NCI-H2107 treated with DMSO at 0.1 percent for 48 hours (cell line): ENCODE measurements at regions not wholly inside any gene's neighbourhood (a gene's known extent, or its start where the extent isn't known, plus 50 kb on each side); places are given as distances from the start of the nearest gene placed in this dataset.
"Not testable (repeated sequence)": the region's sequence is repeated elsewhere in the genome, so short reads cannot be mapped to it uniquely, and the experiment has no call there.

ENCODE experiments used
- DNase-seq: peaks from one replicate; lab custom pipeline; 2025; ENCODE audit not compliant: unreplicated experiment; lab: John Stamatoyannopoulos, UW

GRCh38 chr3:193926071-193926470 is 209.9 kb upstream of the HES1 start:
- DNase-seq, result not testable (repeated sequence)

DNA sequence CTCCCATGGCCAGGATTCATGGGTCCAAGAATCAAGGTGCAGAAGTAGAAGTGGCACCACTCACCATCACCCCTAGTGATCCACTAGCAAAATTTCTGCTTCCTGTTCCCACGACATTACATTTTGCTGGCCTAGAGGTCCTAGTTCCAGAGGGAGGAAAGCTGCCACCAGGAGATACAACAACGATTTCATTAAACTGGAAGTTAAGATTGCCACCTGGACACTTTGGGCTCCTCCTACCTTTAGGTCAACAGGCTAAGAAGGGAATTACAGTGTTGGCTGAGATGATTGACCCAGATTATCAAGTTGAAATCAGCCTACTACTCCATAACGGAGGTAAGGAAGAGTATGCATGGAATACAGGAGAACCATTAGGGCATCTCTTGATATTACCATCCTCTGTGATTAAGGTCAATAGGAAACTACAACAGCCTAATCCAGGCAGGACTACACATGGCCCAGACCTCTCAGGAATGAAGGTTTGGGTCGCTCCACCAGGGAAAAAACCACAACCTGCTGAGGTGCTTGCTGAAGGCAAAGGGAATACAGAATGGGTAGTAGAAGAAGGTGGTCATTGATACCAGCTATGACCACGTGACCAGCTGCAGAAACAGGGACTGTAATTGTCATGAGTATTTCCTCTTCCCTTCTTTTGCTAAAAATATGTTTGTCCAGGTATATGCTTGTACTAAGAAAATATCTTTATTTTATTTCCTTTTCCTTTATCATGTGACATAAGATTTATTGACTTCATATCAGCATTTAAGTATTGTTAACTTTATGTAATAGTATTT is 208.3 kb upstream of the HES1 start:
- not testable (repeated sequence) for DNase-seq

DNA sequence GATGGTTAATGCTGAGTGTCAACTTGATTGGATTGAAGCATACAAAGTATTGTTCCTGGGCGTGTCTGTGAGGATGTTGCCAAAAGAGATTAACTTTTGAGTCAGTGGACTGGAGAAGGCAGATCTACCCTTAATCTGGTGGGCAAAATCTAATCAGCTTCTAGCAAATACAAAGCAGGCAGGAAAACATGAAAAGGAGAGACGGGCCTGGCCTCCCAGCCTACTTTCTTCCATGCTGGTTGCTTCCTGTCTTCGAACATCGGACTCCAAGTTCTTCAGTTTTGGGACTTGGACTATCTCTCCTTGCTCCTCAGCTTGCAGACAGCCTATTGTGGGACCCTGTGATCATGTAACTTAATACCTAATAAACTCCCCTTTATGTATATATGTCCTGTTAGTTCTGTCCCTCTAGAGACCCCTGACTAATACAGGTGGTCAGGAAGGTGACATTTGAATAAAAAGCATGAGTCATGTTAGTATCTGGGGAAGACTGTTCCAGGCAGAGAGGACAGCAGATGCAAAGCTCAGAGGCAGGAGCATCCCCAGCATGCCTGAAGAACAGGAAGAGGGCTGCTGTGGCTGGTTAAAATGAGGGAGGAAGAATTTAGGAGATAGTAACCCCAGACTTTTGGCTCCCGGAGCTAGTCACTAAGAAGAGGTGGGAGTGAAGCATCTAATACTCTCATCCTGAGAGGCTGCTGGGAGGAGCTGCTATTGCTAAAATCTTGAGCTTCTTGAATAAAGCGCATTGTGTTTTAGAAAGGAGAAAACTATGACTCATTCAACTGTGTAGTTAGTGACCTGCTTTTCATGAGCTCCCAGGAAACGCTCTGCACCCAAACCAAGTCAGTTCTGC is 207.4 kb upstream of the HES1 start:
- no peak for DNase-seq

- no peak for DNase-seq
Measured at GRCh38 chr3:193929373-193929772, 206.6 kb upstream of the HES1 start.

- no peak for DNase-seq
Measured at GRCh38 chr3:193929921-193930646, 205.9 kb upstream of the HES1 start.

DNA sequence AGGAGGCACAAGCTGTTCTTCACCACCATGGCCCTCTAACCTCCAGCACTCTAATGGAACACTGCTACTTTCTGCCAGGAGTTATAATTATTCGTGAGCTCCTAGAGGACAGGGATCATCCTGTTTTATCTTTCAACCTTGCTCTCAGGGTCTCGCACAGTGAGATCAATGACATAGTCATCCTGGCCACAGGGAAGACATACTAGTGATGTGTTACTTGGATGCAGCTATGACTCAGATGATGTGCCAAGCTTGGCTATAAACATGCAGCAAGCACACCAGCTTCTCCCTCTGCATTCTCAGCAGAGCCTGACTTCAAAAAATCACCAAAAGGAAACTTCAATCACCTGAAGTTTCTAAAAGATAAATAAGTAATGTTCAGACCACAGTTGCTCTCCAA is 203.8 kb upstream of the HES1 start:
- DNase-seq, result no peak

DNA sequence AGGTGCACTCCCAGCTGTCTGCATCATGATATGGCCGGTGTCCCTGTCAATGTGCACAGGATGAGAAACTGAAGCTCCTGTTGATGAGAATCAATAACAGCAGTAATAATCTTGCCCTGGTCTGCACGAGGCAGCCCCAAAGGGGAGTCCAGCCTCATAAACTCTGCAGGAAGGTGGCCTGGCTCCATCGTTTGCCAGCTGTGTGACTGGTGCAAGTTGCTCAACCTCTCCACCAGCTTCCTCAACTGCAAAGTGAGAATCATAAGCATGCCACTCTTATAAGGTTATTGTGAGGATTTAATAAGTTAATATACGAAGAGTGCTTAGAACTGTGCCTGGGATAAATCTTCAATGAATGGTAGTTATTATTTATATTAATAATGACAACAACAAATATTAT is 203.4 kb upstream of the HES1 start:
- DNase-seq, result no peak

DNA sequence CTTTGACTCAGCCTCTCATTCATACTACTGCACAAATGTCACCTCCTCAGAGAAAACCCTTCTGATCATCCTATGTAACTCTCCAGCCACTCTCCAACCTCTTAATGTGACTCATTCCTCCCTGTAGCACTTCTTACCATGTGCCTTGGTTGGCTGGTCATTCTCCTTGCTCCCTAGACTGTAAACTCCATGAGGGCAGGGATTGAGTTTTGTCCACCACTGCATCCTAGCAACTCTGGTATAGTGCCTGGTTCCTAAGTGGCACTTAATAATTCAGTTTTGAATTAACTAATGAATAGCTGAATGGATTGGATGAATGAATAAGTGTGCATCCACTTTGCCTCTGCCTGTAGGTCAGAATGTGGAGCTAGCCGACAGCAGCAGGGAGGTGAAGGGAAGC is 202.5 kb upstream of the HES1 start:
- no peak for DNase-seq

DNA sequence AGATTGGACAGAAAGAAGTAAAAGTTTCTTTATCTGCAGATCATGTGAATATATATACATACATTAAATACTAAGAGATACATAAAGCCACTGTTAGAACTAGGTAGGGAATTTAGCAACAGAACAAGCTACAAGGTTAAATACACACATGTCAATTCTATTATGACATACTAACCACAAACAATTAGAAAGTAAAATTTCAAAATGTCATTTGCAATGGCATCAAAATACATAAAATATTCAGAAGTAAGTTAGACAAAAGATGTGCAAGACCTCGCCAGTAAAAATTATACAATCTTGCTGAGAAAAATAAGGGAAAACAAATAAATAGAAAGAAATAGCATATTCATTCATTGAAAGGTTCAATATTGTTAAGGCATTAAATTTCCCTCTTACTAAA is 200.0 kb upstream of the HES1 start:
- DNase-seq, result no peak

DNA sequence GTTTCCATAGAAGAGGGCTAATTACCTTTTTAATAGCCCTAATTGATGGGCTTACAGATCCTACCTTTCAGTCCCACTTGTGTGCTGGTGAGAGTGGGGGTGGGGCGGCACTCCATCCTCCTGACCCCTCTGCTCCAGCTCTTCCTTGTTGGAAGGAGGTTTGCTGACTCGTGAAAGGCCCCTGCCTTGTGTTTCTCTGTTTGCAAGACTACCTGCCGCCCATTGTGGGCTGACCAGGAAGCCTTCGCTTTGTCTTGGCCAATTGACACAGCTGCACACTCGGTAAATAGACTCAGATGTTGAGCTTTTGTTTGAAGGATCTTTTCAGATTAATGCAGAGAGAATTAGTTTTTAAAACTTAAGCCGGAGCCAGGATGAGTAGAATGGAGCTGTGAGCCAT is 197.3 kb upstream of the HES1 start:
- no peak for DNase-seq

GRCh38 chr3:193939527-193939926 is 196.4 kb upstream of the HES1 start:
- DNase-seq, result no peak

DNA sequence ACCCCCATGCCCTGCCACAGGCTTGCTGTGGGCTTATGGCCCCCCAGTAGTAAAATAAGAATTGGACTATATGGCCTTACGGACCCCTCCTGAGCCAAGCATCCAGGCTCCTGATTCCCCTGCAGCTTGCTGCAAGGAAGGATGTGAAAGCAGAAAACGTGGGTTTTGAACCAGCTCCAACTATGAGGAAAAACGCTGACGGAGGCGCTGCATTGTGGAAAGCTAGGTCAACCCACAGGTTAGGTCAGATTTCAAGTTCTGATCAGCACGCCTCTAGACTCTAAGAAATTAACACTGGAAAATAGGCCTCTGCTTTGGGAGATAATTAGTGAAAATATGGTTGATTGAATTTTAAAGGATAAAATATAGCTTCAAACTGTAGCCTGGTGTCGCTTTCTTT is 195.4 kb upstream of the HES1 start:
- no peak for DNase-seq

- no peak for DNase-seq
Measured at GRCh38 chr3:193941486-193941885, 194.5 kb upstream of the HES1 start.

DNA sequence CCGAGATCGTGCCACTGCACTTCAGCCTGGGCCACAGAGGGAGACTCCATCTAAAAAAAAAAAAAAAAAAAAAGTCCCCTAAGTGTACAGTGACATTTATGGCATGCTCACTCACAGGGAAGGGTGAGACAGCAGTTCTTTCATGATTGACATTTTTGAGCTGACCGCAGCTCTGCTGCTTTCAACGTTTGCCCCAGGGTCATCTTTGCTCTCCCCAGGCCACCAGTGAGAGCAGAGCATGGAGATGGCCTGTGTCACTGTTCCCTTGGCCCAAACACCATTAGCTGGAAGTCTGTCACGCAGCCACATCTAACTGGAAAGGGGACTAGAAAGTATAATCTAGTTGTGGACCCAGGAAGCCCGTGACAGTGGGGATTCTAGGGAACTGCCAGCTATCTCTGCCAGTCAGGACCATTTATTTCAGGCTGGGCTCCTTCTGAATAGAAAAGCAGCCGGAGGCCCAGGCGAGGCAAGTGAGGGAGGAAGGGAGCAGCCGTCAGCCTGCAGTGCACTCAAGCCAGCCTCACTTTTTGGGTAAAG is 193.4 kb upstream of the HES1 start:
- DNase-seq, result no peak

DNA sequence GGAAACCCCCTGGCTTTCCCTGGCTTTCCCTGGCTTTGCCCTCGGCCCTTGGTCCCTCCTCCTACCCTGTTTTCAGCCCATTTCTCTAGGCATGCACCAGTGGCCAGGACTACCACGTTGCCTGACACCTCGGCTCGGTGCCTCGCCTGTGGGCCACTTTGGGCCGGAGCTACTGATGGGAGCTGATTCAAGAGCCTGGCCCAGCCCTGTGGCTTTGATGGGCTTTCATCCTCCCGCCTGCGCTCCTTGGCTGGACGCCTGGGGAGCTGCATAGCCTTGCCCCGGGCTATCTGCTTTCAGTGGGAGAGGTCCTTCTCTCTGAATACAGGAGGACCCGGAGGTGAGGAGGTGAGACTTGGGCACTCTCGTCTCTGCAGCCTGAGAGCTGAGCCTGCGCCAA is 192.7 kb upstream of the HES1 start:
- no peak for DNase-seq

GRCh38 chr3:193943851-193944517 is 192.0 kb upstream of the HES1 start:
- peak; percentile 49 for DNase-seq

- no peak for DNase-seq
Measured at GRCh38 chr3:193944518-193944884, 191.4 kb upstream of the HES1 start.

DNA sequence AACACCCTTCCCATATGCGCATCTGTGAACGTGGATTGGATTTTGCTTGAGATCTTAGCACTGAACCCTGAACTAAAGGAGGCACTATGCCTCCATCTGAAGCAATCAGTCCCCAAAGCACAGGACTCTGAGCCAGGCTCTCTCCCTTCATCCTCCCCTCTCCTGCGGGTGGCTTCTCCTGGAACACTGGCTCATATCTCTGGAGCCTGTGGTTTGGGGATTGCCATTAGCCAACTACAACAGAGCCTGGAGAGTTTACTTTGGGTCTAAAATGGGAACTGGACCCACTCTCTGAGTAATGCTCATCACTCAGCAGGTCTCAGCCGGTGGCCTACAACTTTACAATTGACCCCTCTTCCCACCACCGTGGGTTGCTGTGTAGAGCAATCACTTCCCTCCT is 190.8 kb upstream of the HES1 start:
- DNase-seq, result no peak

- DNase-seq, result peak; percentile 99
Measured at GRCh38 chr3:193946945-193947344, 189.0 kb upstream of the HES1 start.

GRCh38 chr3:193947596-193947995 is 188.4 kb upstream of the HES1 start:
- DNase-seq, result no peak

DNA sequence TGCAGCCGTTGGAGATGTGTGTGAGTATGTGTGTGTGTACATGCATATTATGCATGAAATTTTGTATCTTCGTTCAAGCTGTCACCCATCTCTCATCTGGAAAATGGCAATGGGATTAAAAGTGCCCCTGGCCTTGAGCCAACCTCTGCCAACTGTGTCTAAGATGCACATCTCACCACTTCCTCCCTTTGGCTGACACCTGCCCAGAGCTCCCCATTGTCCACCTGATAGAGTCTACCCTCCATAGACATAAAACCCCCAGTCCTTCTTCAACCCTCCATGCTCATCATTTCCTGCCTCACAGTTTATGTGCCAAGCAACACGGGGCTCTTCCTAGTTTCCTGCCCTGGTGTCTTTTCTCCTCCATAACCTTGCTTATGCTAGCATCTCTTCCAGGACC is 187.5 kb upstream of the HES1 start:
- DNase-seq, result no peak
